Duodenal mucosa (tissue), 2 donors: ENCODE measurements at regions not wholly inside any gene's neighbourhood (a gene's known extent, or its start where the extent isn't known, plus 50 kb on each side); places are given as distances from the start of the nearest gene placed in this dataset.
"Not testable (repeated sequence)": the region's sequence is repeated elsewhere in the genome, so short reads cannot be mapped to it uniquely, and the experiment has no call there.

Experiments used
- H3K27ac ChIP-seq: one replicate; pipeline ENCODE4 v1.7.0; 2013; ENCODE audit warnings: low read depth, low read length
- H3K27me3 ChIP-seq, 2 donors: one replicate each; pipeline ENCODE4 v1.7.0; 2013; ENCODE audit warnings: low read length in 2 of 2, control low read depth in 1 of 2; ENCODE audit not compliant: insufficient read depth in 2 of 2, control insufficient read depth in 1 of 2
- H3K36me3 ChIP-seq, 2 donors: one replicate each; pipeline ENCODE4 v1.7.0; 2013; ENCODE audit warnings: low read length in 2 of 2, control low read depth in 1 of 2; ENCODE audit not compliant: insufficient read depth in 2 of 2, control insufficient read depth in 1 of 2
- H3K4me1 ChIP-seq, 2 donors: one replicate each; pipeline ENCODE4 v1.7.0; 2013; ENCODE audit warnings: low read length in 2 of 2, control low read depth in 1 of 2; ENCODE audit not compliant: insufficient read depth in 2 of 2, control insufficient read depth in 1 of 2
- H3K4me3 ChIP-seq, 2 donors: one replicate each; pipeline ENCODE4 v1.7.0; 2013; ENCODE audit warnings: low read length in 2 of 2, low read depth in 1 of 2
- H3K9ac ChIP-seq, 2 donors: one replicate each; pipeline ENCODE4 v1.7.0; 2013; ENCODE audit warnings: low read length in 2 of 2, low read depth in 1 of 2
- H3K9me3 ChIP-seq, 2 donors: one replicate each; pipeline ENCODE4 v1.7.0; 2013; ENCODE audit warnings: low read length in 2 of 2, control low read depth in 1 of 2; ENCODE audit not compliant: control insufficient read depth in 1 of 2

DNA sequence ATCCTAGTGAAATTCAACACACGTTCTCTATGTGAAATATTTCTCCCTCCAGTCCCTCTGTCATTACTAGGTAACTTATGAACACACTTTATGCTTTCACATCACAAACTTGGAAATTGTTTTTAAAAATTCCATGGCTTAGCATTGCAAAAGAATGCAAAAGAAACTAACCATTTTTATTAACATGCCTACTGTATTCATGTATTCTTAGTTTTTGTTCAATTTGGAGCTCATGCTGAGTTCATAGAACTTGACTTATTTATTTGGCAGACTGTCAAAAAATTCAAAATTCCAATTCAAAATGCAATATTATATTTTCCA lies 155.0 kb upstream of the SEMA3C start:
- no peak overlapping the region for H3K27ac ChIP-seq
- no peak overlapping the region for H3K4me3 ChIP-seq
- no peaks in the 10 kb centered on the region for H3K4me1 ChIP-seq
- no peaks in the 10 kb centered on the region for H3K27me3 ChIP-seq
- H3K36me3 ChIP-seq = no peaks in the 10 kb centered on the region
- H3K9ac ChIP-seq = no peak overlapping the region
- H3K9me3 ChIP-seq = no peaks in the 10 kb centered on the region

DNA sequence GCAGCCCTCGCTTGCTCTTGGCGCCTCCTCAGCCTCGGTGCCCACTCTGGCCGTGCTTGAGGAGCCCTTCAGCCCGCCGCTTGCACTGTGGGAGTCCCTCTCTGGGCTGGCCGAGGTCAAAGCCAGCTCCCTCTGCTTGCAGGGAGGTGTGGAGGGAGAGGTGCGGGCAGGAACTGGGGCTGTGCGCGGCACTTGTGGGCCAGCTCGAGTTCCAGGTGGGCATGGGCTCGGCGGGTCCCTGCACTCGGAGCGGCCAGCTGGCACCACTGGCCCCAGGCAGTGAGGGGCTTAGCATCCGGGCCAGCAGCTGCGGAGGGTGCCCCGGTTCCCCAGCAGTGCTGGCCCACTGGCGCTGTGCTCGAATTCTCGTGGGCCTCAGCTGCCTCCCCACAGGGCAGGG lies 152.1 kb upstream of the SEMA3C start:
- Histone ChIP-seq H3K27me3 (no peaks in the 10 kb centered on the region), H3K36me3 (no peaks in the 10 kb centered on the region), H3K4me1 (no peaks in the 10 kb centered on the region), H3K9me3 (no peaks in the 10 kb centered on the region), H3K9ac (no peak overlapping the region), H3K27ac (no peak overlapping the region), H3K4me3 (no peak overlapping the region)

DNA sequence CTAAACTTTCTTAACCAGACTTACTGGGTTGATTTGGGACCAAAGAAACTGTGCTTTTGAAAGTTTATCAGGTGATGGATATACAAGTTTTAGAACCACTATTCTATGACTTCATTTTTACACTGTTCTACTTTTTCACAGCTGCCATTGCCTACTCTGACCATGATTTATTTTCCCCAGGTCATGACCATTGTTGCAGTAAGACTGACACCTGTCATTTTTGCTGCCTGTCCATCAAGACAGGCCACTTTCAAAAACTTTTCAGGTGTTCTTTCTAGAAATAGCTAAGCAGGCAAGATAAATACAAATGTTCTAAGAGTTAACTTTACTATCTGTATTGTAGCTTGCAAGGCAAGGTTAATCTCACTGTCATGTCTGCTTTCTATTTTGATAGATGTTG lies 147.9 kb upstream of the SEMA3C start:
- no peak overlapping the region for H3K27ac ChIP-seq
- H3K9me3 ChIP-seq = no peaks in the 10 kb centered on the region
- H3K27me3 ChIP-seq = no peaks in the 10 kb centered on the region
- H3K4me1 ChIP-seq = no peaks in the 10 kb centered on the region
- H3K36me3 ChIP-seq = no peaks in the 10 kb centered on the region
- H3K9ac ChIP-seq = no peak overlapping the region
- no peak overlapping the region for H3K4me3 ChIP-seq

DNA sequence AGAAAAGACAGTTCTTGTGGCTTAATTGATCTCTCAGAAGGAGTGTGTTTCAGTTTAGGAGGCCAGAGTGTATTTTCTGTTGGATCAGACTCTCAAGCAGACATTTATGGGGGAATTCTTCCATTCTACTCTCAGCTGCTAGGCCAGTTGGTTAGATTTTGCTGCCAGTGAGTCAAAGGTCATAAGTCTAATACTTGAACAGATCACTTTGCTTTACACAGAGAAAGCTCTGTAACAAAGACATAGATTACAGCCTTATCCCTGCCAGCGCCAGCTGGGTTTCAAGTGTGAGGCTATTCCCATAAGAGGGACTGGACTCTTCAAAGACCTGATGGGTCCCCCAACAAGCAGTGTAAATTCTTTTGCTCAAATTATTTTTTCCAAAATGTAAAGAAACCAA lies 145.6 kb upstream of the SEMA3C start:
- H3K9me3 ChIP-seq = no peaks in the 10 kb centered on the region
- no peak overlapping the region for H3K27ac ChIP-seq

DNA sequence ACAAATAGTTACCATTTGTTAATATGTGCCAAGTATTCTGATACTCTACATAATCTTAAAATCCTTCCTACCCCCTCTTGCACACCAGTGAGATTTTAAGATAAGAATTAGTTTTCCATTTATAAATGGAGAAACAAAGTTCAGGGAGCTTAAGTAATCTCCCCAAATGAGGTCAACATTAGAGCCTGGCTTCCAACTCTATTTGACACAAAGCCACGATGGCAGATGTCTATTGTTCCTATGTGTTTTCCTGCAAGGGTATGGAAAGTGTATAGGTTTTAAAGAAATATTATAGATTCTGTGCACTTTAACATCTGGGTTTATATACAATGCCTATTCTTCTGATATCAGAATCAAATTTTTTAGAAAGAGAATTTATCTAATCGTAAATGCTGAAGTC lies 143.9 kb upstream of the SEMA3C start:
- Histone ChIP-seq H3K9ac (no peak overlapping the region), H3K4me3 (no peak overlapping the region), H3K36me3 (no peaks in the 10 kb centered on the region), H3K27me3 (no peaks in the 10 kb centered on the region), H3K27ac (no peak overlapping the region), H3K9me3 (no peaks in the 10 kb centered on the region), H3K4me1 (no peaks in the 10 kb centered on the region)

More for the DNA sequence above, 145.6 kb upstream of the SEMA3C start:
- Histone ChIP-seq H3K4me1 (no peaks in the 10 kb centered on the region), H3K27me3 (no peaks in the 10 kb centered on the region), H3K4me3 (no peak overlapping the region), H3K9ac (no peak overlapping the region), H3K36me3 (no peaks in the 10 kb centered on the region)

DNA sequence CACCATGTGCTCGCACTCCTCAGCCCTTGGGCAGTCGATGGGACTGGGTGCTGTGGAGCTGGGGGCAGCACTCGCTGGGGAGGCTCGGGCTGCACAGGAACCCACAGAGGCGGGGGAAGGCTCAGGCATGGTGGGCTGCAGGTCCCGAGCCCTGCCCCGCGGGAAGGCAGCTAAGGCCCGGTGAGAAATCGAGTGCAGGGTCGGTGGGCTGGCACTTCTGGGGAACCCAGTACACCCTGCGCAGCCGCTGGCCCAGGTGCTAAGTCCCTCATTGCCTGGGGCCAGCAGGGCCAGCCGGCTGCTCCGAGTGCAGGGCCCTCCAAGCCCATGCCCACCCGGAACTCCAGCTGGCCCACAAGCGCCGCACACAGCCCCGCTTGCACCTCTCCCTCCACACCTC lies 138.6 kb upstream of the SEMA3C start:
- H3K27ac ChIP-seq, H3K9ac ChIP-seq, H3K27me3 ChIP-seq, H3K9me3 ChIP-seq, H3K36me3 ChIP-seq, H3K4me1 ChIP-seq, H3K4me3 ChIP-seq: not testable (repeated sequence)

DNA sequence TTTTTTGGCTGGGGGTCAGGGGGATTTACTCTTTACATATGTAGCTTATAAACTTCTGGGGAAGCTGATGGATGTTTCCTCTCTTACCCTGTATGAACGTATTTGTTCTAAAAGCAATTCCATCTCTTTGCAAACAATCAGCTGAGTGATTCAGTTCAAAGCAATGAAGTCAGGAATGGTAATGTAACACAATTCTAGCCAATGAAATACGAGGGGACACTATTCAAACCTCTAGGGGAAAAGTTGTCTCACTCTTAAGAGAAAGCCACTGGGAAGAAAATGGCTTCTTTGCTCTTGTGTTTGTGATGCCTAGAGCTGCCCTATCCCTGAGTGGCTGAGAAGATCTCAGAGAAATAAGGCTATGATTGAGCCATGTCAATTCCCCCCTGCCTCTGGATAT lies 134.8 kb upstream of the SEMA3C start:
- no peaks in the 10 kb centered on the region for H3K27me3 ChIP-seq
- no peaks in the 10 kb centered on the region for H3K9me3 ChIP-seq
- no peaks in the 10 kb centered on the region for H3K4me1 ChIP-seq
- no peaks in the 10 kb centered on the region for H3K36me3 ChIP-seq
- H3K27ac ChIP-seq = no peak overlapping the region
- no peak overlapping the region for H3K4me3 ChIP-seq
- no peak overlapping the region for H3K9ac ChIP-seq

DNA sequence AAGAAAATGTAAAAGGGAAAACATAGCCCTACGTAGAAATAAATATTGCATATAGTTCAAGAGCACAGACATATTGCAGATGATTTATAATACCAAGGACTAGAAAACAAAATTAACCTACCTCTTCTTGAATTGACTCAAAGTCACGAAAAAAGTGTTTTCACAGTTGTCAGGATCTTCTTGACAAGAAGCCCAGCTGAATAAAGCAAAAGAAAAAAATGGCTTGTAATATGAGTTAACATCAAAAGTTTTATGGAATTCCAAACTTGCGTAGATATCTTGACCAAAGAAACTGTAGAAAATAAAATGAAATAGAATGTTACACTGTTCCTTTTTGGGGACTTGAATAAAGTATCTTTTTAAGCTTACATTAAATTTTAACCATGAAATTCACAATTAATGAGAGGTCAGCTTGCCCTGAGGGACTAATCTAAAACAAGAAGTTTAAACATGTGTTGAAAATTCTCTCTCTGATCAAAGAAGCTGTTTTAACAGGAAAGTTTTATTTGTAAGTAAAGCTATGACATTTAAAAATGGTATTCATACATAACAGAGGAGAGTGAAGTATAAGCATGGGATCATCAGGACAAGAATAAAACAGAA lies 133.1 kb upstream of the SEMA3C start:
- Histone ChIP-seq H3K27me3 (no peaks in the 10 kb centered on the region), H3K9me3 (peaks cover 0 to 5% of the 10 kb centered on the region in 2 donors), H3K9ac (no peak overlapping the region), H3K4me1 (no peaks in the 10 kb centered on the region), H3K36me3 (no peaks in the 10 kb centered on the region), H3K27ac (no peak overlapping the region), H3K4me3 (no peak overlapping the region)

DNA sequence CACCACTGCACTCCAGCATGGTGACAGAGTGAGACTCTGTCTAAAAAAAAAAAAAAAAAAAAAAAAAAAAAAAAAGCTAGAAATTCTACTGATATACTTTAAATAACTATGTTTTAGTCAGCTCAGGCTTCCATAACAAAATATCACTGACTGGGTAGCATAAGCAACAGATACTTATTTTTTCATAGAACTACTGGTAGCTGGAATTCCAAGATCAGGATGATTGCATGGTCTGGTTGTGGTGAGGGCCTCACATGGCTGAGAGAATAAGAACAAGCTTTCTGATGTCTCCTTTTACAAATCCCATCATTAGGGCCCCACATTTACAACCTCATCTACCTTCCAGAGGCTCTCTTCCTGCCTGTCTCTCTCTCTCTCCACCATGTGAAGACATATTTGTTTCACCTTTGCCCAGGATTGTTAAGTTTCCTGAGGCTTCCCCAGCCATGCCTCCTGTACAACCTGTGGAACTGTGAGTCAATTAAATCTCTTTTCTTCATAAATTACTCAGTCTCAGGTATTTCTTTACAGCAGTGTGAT lies 126.7 kb upstream of the SEMA3C start:
- Histone ChIP-seq H3K9ac (no peak overlapping the region), H3K9me3 (peaks cover 0 to 6% of the 10 kb centered on the region in 2 donors), H3K36me3 (no peaks in the 10 kb centered on the region), H3K27me3 (no peaks in the 10 kb centered on the region), H3K27ac (no peak overlapping the region), H3K4me3 (no peak overlapping the region), H3K4me1 (no peaks in the 10 kb centered on the region)

DNA sequence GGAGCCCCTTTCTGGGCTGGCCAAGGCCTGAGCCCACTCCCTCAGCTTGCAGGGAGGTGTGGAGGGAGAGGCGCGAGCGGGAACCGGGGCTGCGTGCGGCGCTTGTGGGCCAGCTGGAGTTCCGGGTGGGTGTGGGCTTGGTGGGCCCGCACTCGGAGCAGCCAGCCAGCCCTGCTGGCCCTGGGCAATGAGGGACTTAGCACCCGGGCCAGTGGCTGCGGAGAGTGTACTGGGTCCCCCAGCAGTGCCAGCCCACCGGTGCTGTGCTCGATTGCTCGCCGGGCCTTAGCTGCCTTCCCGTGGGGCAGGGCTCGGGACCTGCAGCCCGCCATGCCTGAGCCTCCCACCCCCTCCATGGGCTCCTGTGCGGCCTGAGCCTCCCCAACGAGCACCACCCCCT lies 123.8 kb upstream of the SEMA3C start:
- not testable (repeated sequence) for H3K27me3 ChIP-seq, H3K36me3 ChIP-seq, H3K4me3 ChIP-seq, H3K9ac ChIP-seq, H3K4me1 ChIP-seq, H3K27ac ChIP-seq, H3K9me3 ChIP-seq

DNA sequence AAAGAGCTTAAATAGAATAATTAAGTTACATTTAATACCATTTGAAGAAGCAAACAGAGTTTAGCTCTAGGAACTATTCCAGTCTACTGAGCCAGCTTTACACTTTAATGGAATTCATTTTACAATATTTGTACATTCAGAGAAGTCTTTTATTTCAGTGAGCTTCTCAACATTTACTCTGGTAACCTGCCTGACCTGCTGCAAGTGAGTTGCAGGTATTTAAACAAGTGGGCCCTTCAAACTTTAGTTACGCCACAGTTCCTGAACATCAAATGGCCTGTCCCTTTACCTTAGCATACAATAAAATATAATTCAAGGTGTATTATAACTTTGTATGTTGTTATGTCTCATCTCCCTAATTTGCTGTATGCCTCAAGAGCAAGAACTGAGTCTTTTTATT lies 121.6 kb upstream of the SEMA3C start:
- Histone ChIP-seq H3K4me3 (no peak overlapping the region), H3K27ac (no peak overlapping the region), H3K9ac (no peak overlapping the region), H3K27me3 (no peaks in the 10 kb centered on the region), H3K9me3 (no peaks in the 10 kb centered on the region), H3K36me3 (no peaks in the 10 kb centered on the region), H3K4me1 (no peaks in the 10 kb centered on the region)
